Activated CD8-positive, alpha-beta T cell treated with anti-CD3 and anti-CD28 coated beads, Interleukin-2, amount 10 ng/mL, durations not matched to agents 7 days and 5 days (primary cell): ENCODE measurements at regions not wholly inside any gene's neighbourhood (a gene's known extent, or its start where the extent isn't known, plus 50 kb on each side); places are given as distances from the start of the nearest gene placed in this dataset.

Source experiments
- ATAC-seq: fragments of 150-1000 bp; cut with Tn5 transposase; one replicate; pipeline ENCODE4 v1.10.0; 2021; ENCODE audit warnings: moderate library complexity
- CTCF ChIA-PET: fragments of 350-600 bp; sonication (Branson Sonifier 250); formaldehyde crosslinking; loops from one replicate; lab custom pipeline; 2021; ENCODE audit warnings: antibody characterized with exemption; lab: Charles Lee
- POLR2A ChIA-PET: fragments of 350-600 bp; sonication (Branson Sonifier 250); formaldehyde crosslinking; loops from one replicate; lab custom pipeline; 2021; ENCODE audit warnings: antibody characterized with exemption; lab: Charles Lee
- DNase-seq: peaks from one replicate; pipeline ENCODE4 v3.0.0-alpha.2; 2020
- H3K27ac Mint-ChIP-seq: one replicate; pipeline ENCODE4 v1.8.0; 2021; ENCODE audit warnings: mild to moderate bottlenecking, mixed read lengths
- H3K27me3 Mint-ChIP-seq: one replicate; pipeline ENCODE4 v1.8.0; 2021; ENCODE audit warnings: low read depth, mixed read lengths
- H3K36me3 Mint-ChIP-seq: one replicate; pipeline ENCODE4 v1.8.0; 2021; ENCODE audit warnings: low read depth, mixed read lengths
- H3K4me1 Mint-ChIP-seq: one replicate; pipeline ENCODE4 v1.8.0; 2021; ENCODE audit warnings: low read depth, mixed read lengths
- H3K4me3 Mint-ChIP-seq: one replicate; pipeline ENCODE4 v1.8.0; 2021; ENCODE audit warnings: mild to moderate bottlenecking, mixed read lengths
- H3K9me3 Mint-ChIP-seq: one replicate; pipeline ENCODE4 v1.8.0; 2022; ENCODE audit warnings: mixed read lengths; ENCODE audit not compliant: insufficient read depth

DNA sequence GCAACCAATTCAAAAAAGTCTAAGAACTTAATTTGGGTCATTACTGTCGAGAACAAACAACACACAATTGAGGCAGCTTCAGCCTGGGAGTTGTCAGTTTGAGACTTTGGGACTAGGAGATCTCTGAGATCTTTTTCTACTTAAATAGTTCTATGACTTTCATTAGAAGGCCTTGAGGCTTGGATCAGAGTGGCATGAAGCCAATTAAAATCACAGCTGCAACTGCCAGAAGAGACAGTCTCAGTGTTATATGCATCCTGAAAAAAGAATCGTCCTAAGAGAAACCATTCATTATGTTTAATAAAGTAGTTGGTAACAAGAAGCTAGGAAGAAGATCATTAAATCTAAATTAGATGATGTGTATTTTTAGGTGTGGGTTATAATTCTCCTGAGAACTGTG, 170.8 kb upstream of the RASSF8 start:
- Mint-ChIP-seq H3K4me1 (no peaks in the 10 kb centered on the region), H3K36me3 (no peaks in the 10 kb centered on the region), H3K27ac (no peak overlapping the region), H3K4me3 (no peak overlapping the region), H3K9me3 (no peaks in the 10 kb centered on the region), H3K27me3 (no peaks in the 10 kb centered on the region)
- no peak for DNase-seq
- ChIA-PET POLR2A (no interaction called here), CTCF (no interaction called here)
- no peak for ATAC-seq

DNA sequence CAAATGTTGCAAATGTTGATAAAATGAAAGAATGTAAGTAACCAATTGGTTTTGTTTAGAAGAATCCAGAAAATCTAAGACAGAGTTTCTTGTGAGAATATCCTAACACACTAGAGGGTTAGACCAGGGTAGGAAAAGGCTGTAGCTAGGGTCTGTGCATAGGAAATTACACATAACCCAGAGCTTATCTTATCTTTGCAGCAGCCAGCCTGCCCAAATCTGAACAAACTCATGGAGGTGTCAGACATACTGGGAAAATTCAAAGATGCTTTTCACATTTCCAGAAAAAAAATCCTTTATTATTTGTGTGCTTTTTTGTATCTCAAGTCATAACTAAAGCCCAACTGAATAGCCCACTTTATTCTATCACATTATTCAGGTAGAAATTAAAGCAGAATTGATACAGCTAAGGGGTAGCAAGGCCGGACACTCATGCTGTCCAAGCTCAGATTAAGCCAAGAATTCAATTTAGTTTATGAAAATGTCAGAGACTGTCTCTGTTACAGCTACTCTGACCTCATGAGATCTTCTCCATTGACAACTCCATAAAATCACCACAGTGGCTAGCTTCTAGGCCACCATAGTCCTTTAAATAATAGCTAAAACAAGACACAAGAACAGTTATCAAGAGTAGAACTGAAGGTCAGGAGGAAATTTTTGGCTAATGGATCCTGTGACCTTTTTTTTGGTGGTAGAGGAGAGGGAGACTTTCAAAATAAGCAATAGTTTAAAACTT, 169.6 kb upstream of the RASSF8 start:
- H3K27ac Mint-ChIP-seq: no peak overlapping the region
- no peak overlapping the region for H3K4me3 Mint-ChIP-seq
- H3K9me3 Mint-ChIP-seq: no peaks in the 10 kb centered on the region
- no peak for ATAC-seq
- H3K4me1 Mint-ChIP-seq: no peaks in the 10 kb centered on the region
- no peak for DNase-seq
- no peaks in the 10 kb centered on the region for H3K36me3 Mint-ChIP-seq
- ChIA-PET CTCF (no interaction called here), POLR2A (no interaction called here)
- H3K27me3 Mint-ChIP-seq: peaks cover 2% of the 10 kb centered on the region

DNA sequence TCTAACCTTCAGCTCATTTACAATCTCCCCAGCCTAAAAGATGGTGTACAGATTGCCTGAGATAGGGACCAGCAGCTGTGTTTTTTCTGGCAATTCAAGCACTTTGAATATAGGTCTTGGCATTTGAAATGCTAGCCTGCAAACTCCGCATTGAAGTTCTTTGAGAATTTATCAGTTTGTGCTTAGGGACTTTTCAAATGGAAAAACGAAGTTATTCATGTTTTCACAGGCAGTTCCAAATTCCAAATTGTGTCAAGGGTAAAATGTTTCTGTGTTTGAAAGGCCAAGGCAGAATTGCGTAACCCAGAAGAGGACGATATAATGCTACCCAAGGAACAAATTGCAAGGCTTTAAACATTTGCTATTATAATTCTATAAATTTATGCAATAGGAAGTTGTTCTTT, 168.9 kb upstream of the RASSF8 start:
- POLR2A ChIA-PET: no interaction called here
- no peak overlapping the region for H3K27ac Mint-ChIP-seq
- H3K4me3 Mint-ChIP-seq: no peak overlapping the region
- no peaks in the 10 kb centered on the region for H3K4me1 Mint-ChIP-seq
- H3K36me3 Mint-ChIP-seq: no peaks in the 10 kb centered on the region
- CTCF ChIA-PET: no interaction called here
- no peaks in the 10 kb centered on the region for H3K9me3 Mint-ChIP-seq
- ATAC-seq (no peak), DNase-seq (no peak)
- H3K27me3 Mint-ChIP-seq: peaks cover 4% of the 10 kb centered on the region

DNA sequence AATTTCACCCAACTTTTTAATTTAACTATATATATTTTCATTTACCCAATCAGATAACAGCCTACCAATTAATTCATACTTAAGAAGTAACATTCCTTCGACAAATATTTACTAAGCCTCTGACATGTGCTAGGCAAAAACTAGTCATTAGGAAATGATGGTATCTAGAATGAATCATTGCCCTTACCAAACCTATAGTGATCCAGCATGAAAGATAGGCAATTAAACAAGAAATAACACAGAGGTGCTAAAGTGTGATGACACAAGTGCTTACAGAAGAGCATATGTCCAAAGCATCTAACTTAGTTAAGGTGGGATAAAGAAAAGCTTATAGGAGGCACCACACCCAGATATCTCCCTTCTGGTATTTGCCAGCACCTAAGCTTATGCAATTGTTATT, 166.5 kb upstream of the RASSF8 start:
- POLR2A ChIA-PET: no interaction called here
- no peak overlapping the region for H3K4me3 Mint-ChIP-seq

DNA sequence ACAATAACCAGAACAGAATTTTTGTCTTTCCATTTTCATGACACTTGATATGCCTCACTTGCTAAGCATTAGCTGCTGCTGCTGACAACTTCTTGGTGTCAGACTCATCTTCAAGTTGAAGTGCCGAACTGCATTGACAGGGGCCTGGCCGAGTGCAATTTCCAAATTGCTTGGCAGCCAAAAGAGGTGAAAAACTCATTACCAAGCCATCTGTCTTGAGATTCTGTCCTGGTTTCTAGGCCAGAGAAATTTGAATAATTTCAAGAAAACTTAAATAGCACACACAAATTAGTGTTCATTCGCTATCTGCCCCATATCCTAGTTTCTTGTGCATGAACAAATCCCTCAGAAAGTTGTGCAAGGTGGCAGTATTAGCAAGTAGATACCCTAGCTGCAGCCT, 165.3 kb upstream of the RASSF8 start:
- H3K36me3 Mint-ChIP-seq: no peaks in the 10 kb centered on the region
- DNase-seq (no peak), ATAC-seq (no peak)
- no peaks in the 10 kb centered on the region for H3K9me3 Mint-ChIP-seq
- no peak overlapping the region for H3K27ac Mint-ChIP-seq
- no peaks in the 10 kb centered on the region for H3K4me1 Mint-ChIP-seq
- H3K27me3 Mint-ChIP-seq: peaks cover 6% of the 10 kb centered on the region
- no peak overlapping the region for H3K4me3 Mint-ChIP-seq
- CTCF ChIA-PET: no interaction called here
- POLR2A ChIA-PET: no interaction called here

More for the DNA sequence above, 166.5 kb upstream of the RASSF8 start:
- CTCF ChIA-PET: no interaction called here
- Mint-ChIP-seq H3K27me3 (peaks cover 6% of the 10 kb centered on the region), H3K9me3 (no peaks in the 10 kb centered on the region), H3K27ac (no peak overlapping the region), H3K36me3 (no peaks in the 10 kb centered on the region), H3K4me1 (no peaks in the 10 kb centered on the region)
- no peak for DNase-seq
- no peak for ATAC-seq

DNA sequence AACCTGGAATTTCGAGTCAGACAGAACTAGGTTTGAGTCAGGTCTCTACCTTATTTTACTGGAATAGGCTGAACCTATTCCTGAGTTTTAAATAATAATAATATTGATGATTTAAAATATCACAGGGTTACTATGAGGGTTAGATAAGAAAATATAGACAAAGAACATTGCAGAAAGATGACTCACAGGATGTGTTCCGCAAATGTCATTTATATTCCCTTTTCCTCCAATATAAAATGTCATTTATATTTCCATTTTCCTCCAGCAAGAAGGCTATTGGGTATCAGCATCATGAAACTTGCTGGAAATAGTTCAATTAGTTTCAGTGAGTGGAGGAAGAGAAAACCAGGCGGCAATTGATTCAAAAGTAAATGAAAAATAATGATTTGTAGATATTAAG, 163.9 kb upstream of the RASSF8 start:
- H3K27me3 Mint-ChIP-seq: peaks cover 6% of the 10 kb centered on the region
- no peaks in the 10 kb centered on the region for H3K36me3 Mint-ChIP-seq
- CTCF ChIA-PET: no interaction called here
- H3K27ac Mint-ChIP-seq: no peak overlapping the region
- DNase-seq (no peak), ATAC-seq (no peak)
- no peaks in the 10 kb centered on the region for H3K9me3 Mint-ChIP-seq
- POLR2A ChIA-PET: no interaction called here
- H3K4me1 Mint-ChIP-seq: no peaks in the 10 kb centered on the region
- H3K4me3 Mint-ChIP-seq: no peak overlapping the region

DNA sequence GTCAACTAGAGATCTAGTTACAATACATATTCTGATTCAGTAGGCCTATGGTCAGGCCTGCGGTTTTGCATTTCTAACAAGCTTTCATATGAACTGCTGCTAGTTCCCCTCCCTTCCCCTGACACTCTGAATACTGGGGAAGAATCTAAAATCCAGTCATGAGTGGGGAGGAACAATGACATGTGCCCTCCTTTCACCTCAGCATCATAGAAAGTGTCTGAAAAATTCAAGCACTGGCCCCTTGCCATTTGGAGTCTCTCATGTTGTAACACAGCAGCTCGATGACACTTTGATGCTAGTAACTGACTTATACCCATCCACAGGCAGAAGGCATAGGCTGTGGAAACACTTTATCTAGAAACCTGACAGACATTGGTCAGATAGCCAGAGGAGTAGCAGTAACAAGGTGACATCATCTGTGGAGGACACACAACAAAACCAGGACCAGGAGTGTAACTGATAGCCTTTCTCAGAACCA, 161.9 kb upstream of the RASSF8 start:
- Mint-ChIP-seq H3K27me3 (peaks cover 6% of the 10 kb centered on the region), H3K4me3 (no peak overlapping the region), H3K27ac (no peak overlapping the region), H3K4me1 (peaks cover 5% of the 10 kb centered on the region), H3K36me3 (no peaks in the 10 kb centered on the region), H3K9me3 (peaks cover 4% of the 10 kb centered on the region)
- CTCF ChIA-PET: no interaction called here
- DNase-seq (no peak), ATAC-seq (no peak)
- POLR2A ChIA-PET: no interaction called here

DNA sequence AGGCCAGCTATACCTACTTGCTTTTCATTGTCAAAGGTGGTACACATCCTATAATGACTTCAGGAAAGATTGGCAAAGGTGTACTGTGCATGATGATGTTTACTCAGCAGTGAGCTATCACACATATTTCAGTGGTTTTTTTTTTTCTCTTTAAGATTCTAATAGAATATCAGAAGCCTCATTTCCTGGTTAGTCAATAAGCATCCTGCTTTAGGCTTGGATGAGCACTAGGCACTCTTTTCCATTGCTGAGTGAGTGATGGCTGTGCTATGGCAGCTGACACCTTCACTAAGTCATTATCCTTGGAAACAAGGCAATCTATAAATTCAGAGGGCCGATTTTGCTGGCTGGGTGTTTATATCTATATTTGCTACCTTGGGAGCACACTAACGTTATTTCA, 161.1 kb upstream of the RASSF8 start:
- Mint-ChIP-seq H3K4me1 (peaks cover 5% of the 10 kb centered on the region), H3K36me3 (no peaks in the 10 kb centered on the region), H3K27ac (no peak overlapping the region), H3K9me3 (peaks cover 4% of the 10 kb centered on the region), H3K4me3 (no peak overlapping the region), H3K27me3 (peaks cover 6% of the 10 kb centered on the region)
- no peak for DNase-seq
- POLR2A ChIA-PET: no interaction called here
- no peak for ATAC-seq
- CTCF ChIA-PET: no interaction called here

DNA sequence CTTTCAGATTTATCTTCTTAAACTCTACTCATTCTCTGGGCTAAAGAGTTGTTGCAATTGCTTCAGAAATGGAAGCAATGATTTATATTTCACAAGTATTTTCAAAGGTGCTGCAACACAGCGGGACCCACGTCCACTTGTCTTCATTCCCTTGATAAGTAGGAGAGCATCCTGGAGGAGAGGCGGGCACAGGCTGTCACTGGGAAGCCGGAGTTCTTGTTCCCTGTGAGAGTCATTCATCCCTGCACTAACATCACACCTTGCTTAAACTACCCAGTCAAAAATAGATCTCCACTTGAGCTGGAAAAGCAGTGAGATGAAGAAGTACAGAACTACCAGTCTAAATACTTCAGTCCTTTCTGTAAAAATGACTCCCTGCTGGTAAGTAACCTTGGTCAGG, 160.5 kb upstream of the RASSF8 start:
- H3K27ac Mint-ChIP-seq: no peak overlapping the region
- H3K27me3 Mint-ChIP-seq: peaks cover 6% of the 10 kb centered on the region
- peaks cover 4% of the 10 kb centered on the region for H3K9me3 Mint-ChIP-seq
- no peaks in the 10 kb centered on the region for H3K36me3 Mint-ChIP-seq
- H3K4me1 Mint-ChIP-seq: peaks cover 5% of the 10 kb centered on the region
- CTCF ChIA-PET: no interaction called here
- DNase-seq (no peak), ATAC-seq (no peak)
- no peak overlapping the region for H3K4me3 Mint-ChIP-seq
- POLR2A ChIA-PET: no interaction called here

DNA sequence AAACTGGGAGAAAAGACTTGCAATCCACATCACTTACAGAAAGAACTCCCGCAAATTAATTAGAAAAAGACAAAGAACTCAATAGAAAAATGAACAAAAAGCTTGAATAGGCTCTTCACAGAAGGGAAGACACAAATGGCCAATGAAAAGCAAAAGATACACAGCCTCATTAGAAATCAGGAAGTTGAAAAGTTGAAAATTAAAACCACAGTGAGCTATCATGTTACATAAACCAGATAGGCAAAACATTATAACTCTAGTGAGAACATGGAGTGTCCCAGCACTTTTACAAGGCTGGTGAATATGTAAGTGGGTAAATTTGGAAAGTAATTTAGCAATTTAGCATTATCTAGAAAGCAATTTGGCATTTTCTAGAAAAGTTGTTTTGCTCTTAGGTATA, 158.4 kb upstream of the RASSF8 start:
- CTCF ChIA-PET: no interaction called here
- H3K4me3 Mint-ChIP-seq: no peak overlapping the region

DNA sequence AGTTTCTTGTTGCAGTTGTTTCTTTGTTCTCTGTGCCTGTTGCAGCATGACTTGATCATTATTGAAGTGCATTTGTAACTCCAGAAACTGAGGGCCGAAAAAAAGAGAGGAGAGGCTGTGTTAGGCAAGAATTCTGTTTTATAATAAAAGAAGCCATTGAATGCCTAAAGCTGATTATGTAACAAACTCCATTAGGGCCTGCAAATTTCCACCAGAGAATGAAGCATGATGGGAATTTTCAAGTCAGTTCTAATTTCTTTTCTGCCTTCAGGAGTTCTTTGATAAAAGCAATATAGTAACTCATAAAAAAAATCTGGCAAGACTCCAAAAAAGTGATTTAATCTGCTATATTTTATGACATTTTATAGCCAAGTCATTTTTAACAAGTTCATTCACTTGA, 156.7 kb upstream of the RASSF8 start:
- Mint-ChIP-seq H3K4me1 (peaks cover 24% of the 10 kb centered on the region), H3K27ac (no peak overlapping the region), H3K27me3 (no peaks in the 10 kb centered on the region), H3K36me3 (no peaks in the 10 kb centered on the region), H3K9me3 (peaks cover 4% of the 10 kb centered on the region), H3K4me3 (no peak overlapping the region)
- CTCF ChIA-PET: no interaction called here
- POLR2A ChIA-PET: no interaction called here
- ATAC-seq (no peak), DNase-seq (no peak)

More for the DNA sequence above, 158.4 kb upstream of the RASSF8 start:
- ATAC-seq: no peak
- POLR2A ChIA-PET: no interaction called here
- peaks cover 8% of the 10 kb centered on the region for H3K4me1 Mint-ChIP-seq
- no peak for DNase-seq
- H3K27me3 Mint-ChIP-seq: no peaks in the 10 kb centered on the region
- no peaks in the 10 kb centered on the region for H3K36me3 Mint-ChIP-seq
- no peak overlapping the region for H3K27ac Mint-ChIP-seq
- peaks cover 4% of the 10 kb centered on the region for H3K9me3 Mint-ChIP-seq

DNA sequence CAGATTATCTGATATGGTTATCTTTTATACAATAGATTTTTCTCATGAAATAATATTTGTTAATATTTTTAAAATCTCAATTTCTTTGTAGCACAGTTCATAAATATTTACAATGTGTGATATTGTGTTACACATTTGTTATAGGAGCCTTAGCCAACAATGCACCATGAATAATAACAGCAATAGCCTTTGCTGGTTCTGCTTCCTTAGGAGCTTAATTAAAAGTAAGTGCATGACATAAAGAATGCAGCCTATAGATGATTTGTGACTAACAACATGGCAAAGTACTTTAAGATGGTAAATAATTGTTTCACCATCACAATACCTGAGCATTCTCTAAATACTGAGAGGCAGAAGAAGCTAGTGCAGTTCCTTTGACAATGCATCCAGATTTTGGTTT, 156.3 kb upstream of the RASSF8 start:
- H3K27me3 Mint-ChIP-seq: no peaks in the 10 kb centered on the region
- CTCF ChIA-PET: no interaction called here
- H3K27ac Mint-ChIP-seq: no peak overlapping the region
- no peaks in the 10 kb centered on the region for H3K36me3 Mint-ChIP-seq
- DNase-seq (no peak), ATAC-seq (no peak)
- POLR2A ChIA-PET: no interaction called here
- peaks cover 27% of the 10 kb centered on the region for H3K4me1 Mint-ChIP-seq
- H3K9me3 Mint-ChIP-seq: peaks cover 4% of the 10 kb centered on the region
- no peak overlapping the region for H3K4me3 Mint-ChIP-seq
